Neural crest cell (in vitro differentiated cells): ENCODE measurements at regions not wholly inside any gene's neighbourhood (a gene's known extent, or its start where the extent isn't known, plus 50 kb on each side); places are given as distances from the start of the nearest gene placed in this dataset.

Experiments
- DNase-seq: peaks from one replicate; pipeline ENCODE4 v3.0.0; 2021; ENCODE audit warnings: low read depth, mixed read lengths, low spot score
- H3K27ac Mint-ChIP-seq: one replicate; pipeline ENCODE4 v1.8.0; 2021; ENCODE audit warnings: mild to moderate bottlenecking, mixed read lengths; ENCODE audit not compliant: unreplicated experiment
- H3K27me3 Mint-ChIP-seq: 2 replicates; pipeline ENCODE4 v1.8.0; 2021; ENCODE audit warnings: low read depth, mild to moderate bottlenecking, mixed read lengths
- H3K36me3 Mint-ChIP-seq: 2 replicates; pipeline ENCODE4 v1.8.0; 2021; ENCODE audit warnings: low read depth, mild to moderate bottlenecking, mixed read lengths
- H3K4me1 Mint-ChIP-seq: 2 replicates; pipeline ENCODE4 v1.8.0; 2021; ENCODE audit warnings: mixed read lengths
- H3K4me3 Mint-ChIP-seq: one replicate; pipeline ENCODE4 v1.8.0; 2021; ENCODE audit warnings: mild to moderate bottlenecking, mixed read lengths
- H3K9me3 Mint-ChIP-seq: 2 replicates; pipeline ENCODE4 v1.8.0; 2021; ENCODE audit warnings: mixed read lengths
- CTCF ChIP-seq: fragments of 200-600 bp; sonication (generic); conservative IDR thresholded peaks from 2 replicates; pipeline ENCODE4 v1.5.0; 2021; ENCODE audit warnings: antibody characterized with exemption, mild to moderate bottlenecking

- H3K4me1 Mint-ChIP-seq = peaks cover 16% of the 10 kb centered on the region
- peaks cover 2% of the 10 kb centered on the region for H3K36me3 Mint-ChIP-seq
- DNase-seq = no peak
- H3K4me3 Mint-ChIP-seq = no peak overlapping the region
- TF ChIP-seq CTCF = no peak
- H3K27me3 Mint-ChIP-seq = no peaks in the 10 kb centered on the region
- peaks cover 5% of the 10 kb centered on the region for H3K9me3 Mint-ChIP-seq
- peak overlapping the region; percentile 16 for H3K27ac Mint-ChIP-seq
Measured at GRCh38 chr18:39620551-39621168, 2055.1 kb upstream of the CELF4 start.

GRCh38 chr18:39618265-39619003, 2052.8 kb upstream of the CELF4 start:
- no peak for DNase-seq
- TF ChIP-seq CTCF = no peak
- Mint-ChIP-seq H3K36me3 (peaks cover 2% of the 10 kb centered on the region), H3K9me3 (peaks cover 5% of the 10 kb centered on the region), H3K27me3 (no peaks in the 10 kb centered on the region), H3K27ac (no peak overlapping the region), H3K4me3 (no peak overlapping the region), H3K4me1 (peaks cover 16% of the 10 kb centered on the region)

GRCh38 chr18:39611381-39612100, 2045.9 kb upstream of the CELF4 start:
- no peak overlapping the region for H3K27ac Mint-ChIP-seq
- TF ChIP-seq CTCF = no peak
- no peaks in the 10 kb centered on the region for H3K9me3 Mint-ChIP-seq

GRCh38 chr18:39607034-39607433, 2041.4 kb upstream of the CELF4 start:
- Mint-ChIP-seq H3K4me1 (peaks cover 25% of the 10 kb centered on the region), H3K27ac (no peak overlapping the region), H3K4me3 (no peak overlapping the region), H3K9me3 (no peaks in the 10 kb centered on the region), H3K36me3 (no peaks in the 10 kb centered on the region), H3K27me3 (no peaks in the 10 kb centered on the region)
- no peak for TF ChIP-seq CTCF
- no peak for DNase-seq

More at GRCh38 chr18:39611381-39612100, 2045.9 kb upstream of the CELF4 start:
- H3K36me3 Mint-ChIP-seq = no peaks in the 10 kb centered on the region
- H3K27me3 Mint-ChIP-seq = no peaks in the 10 kb centered on the region
- DNase-seq = no peak
- H3K4me1 Mint-ChIP-seq = peaks cover 23% of the 10 kb centered on the region
- no peak overlapping the region for H3K4me3 Mint-ChIP-seq

- no peaks in the 10 kb centered on the region for H3K27me3 Mint-ChIP-seq
- DNase-seq = no peak
- no peak for TF ChIP-seq CTCF
- H3K4me1 Mint-ChIP-seq = peaks cover 17% of the 10 kb centered on the region
- no peaks in the 10 kb centered on the region for H3K9me3 Mint-ChIP-seq
- H3K27ac Mint-ChIP-seq = no peak overlapping the region
- no peak overlapping the region for H3K4me3 Mint-ChIP-seq
- H3K36me3 Mint-ChIP-seq = no peaks in the 10 kb centered on the region
Measured at GRCh38 chr18:39604836-39605235, 2039.2 kb upstream of the CELF4 start.
